Gastrocnemius medialis (tissue), 4 donors: ENCODE measurements at regions not wholly inside any gene's neighbourhood (a gene's known extent, or its start where the extent isn't known, plus 50 kb on each side); places are given as distances from the start of the nearest gene placed in this dataset.

Source experiments
- ATAC-seq, 2 donors: fragments of 150-250 bp; one replicate each; pipeline ENCODE4 v1.9.1; 2016
- DNase-seq, 2 donors: peaks; one replicate each; pipeline ENCODE4 v3.0.0-alpha.2; 2019
- H3K27ac ChIP-seq, 4 donors: fragments of 200-600 bp; sonication (generic); 1 replicate in 1 of 4; 2 replicates in 3 of 4; pipeline ENCODE4 v1.5.1; 2016 to 2018; ENCODE audit warnings: mild to moderate bottlenecking in 2 of 4, moderate library complexity in 1 of 4
- H3K27me3 ChIP-seq, 3 donors: fragments of 200-600 bp; sonication (generic) in 2 of 3; 1 replicate in 1 of 3; 2 replicates in 2 of 3; pipeline versions ENCODE4 v1.5.1 to v1.6.0; 2016 to 2019; ENCODE audit warnings: mild to moderate bottlenecking in 1 of 3, moderate library complexity in 1 of 3
- H3K36me3 ChIP-seq, 2 donors: fragments of 200-600 bp; sonication (generic) in 1 of 2; one replicate each; pipeline ENCODE4 v1.5.1; 2017 to 2018
- H3K4me1 ChIP-seq, 2 donors: fragments of 200-600 bp; sonication (generic) in 1 of 2; one replicate each; pipeline ENCODE4 v1.5.1; 2016 to 2017; ENCODE audit warnings: mild to moderate bottlenecking in 2 of 2
- H3K4me3 ChIP-seq, 4 donors: fragments of 200-600 bp; sonication (generic) in 3 of 4; 1 replicate in 1 of 4; 2 replicates in 3 of 4; pipeline ENCODE4 v1.5.1; 2016 to 2019; ENCODE audit warnings: mild to moderate bottlenecking in 2 of 4
- H3K9me3 ChIP-seq, 3 donors: fragments of 200-600 bp; sonication (generic) in 2 of 3; 1 replicate in 1 of 3; 2 replicates in 2 of 3; pipeline ENCODE4 v1.5.1; 2016 to 2019
- CTCF ChIP-seq, 5 experiments: fragments of 450-650 bp in 3 of 5; fragments of 200-600 bp in 2 of 5; sonication (generic) in 2 of 5; IDR thresholded peaks in 4 of 5; conservative IDR thresholded peaks in 1 of 5; 1 replicate in 4 of 5; 2 replicates in 1 of 5; pipeline ENCODE4 v1.5.1; 2016 to 2019; ENCODE audit warnings: antibody characterized with exemption in 5 of 5, mild to moderate bottlenecking in 3 of 5, moderate library complexity in 3 of 5
- POLR2A ChIP-seq, 2 donors: fragments of 450-650 bp; IDR thresholded peaks; one replicate each; pipeline ENCODE4 v1.6.1; 2017; ENCODE audit warnings: antibody characterized with exemption in 2 of 2, mild to moderate bottlenecking in 2 of 2, moderate library complexity in 2 of 2
- in situ Hi-C, 4 donors: fragments of 200-750 bp; cut with MboI; loops; one replicate each; pipeline versions ENCODE4 v1.15.0 to v1.8.0; 2017; ENCODE audit warnings: low sequenced_read_pairs in 4 of 4
- intact Hi-C: fragments of 100-400 bp; cut with DNase I; formaldehyde crosslinking; loops from one replicate; pipeline ENCODE4 v1.15.1; 2023; ENCODE audit warnings: low total_unique reads

DNA sequence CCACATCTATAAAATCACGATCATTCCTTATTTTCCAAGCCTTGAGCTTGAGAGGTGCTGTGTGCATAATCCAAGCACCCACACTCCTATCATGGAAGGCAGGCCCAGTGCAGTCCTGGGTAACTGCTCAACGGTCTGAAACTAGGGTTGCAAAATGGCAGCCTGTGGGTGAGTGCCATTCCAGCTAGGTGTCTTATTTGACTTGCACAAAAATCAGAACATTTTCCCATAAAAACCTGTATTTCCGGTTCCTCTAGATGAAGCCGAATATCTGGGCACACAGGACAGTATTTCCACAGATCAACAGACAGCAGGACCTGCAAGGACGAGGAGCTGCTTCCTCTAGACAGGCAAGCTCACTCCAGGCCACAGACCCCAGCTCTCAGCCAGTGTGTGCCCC is 588.8 kb downstream of the BNC2 start:
- in situ Hi-C loops (loop anchor here in 1 of 4 donors (10.0 kb wide), 1 partner anchor 57 kb away; no protein-coding TSS in a partner anchor), intact Hi-C loops (no loop called here)
- Histone ChIP-seq H3K4me3 (no peak overlapping the region), H3K36me3 (no peaks in the 10 kb centered on the region), H3K27ac (no peak overlapping the region), H3K27me3 (no peaks in the 10 kb centered on the region), H3K4me1 (no peaks in the 10 kb centered on the region), H3K9me3 (no peaks in the 10 kb centered on the region)
- no peak for DNase-seq
- TF ChIP-seq POLR2A (IDR thresholded peaks at IDR 0.05) (no peak), CTCF (IDR thresholded peaks at IDR 0.05 in 4 of 5, conservative IDR thresholded peaks at IDR 0.05 in 1 of 5) (no peak)
- ATAC-seq = no peak

DNA sequence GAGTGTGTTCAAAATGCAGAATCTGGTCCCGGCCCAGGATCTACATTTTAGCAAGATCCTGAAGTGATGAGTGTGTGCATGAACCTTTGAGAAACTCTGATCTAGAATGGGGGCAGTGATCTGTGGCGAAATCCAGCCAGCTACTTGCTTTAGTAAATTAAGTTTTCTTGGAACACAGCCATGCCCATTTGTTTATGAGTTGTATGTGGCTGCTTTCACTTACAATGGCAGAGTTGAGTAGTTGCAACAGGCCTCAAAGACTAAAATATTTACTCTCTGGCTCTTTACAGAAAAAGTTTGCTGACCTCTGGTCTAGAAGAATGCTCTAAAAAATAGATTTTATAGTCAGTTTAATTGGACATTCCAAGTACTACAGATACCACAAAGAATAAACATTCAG is 588.3 kb downstream of the BNC2 start:
- DNase-seq (no peak), ATAC-seq (no peak)
- Histone ChIP-seq H3K9me3 (no peaks in the 10 kb centered on the region), H3K4me3 (no peak overlapping the region), H3K36me3 (no peaks in the 10 kb centered on the region), H3K27me3 (no peaks in the 10 kb centered on the region), H3K27ac (no peak overlapping the region), H3K4me1 (no peaks in the 10 kb centered on the region)
- in situ Hi-C loops (loop anchor here in 1 of 4 donors (10.0 kb wide), 1 partner anchor 57 kb away; no protein-coding TSS in a partner anchor), intact Hi-C loops (no loop called here)
- TF ChIP-seq CTCF (IDR thresholded peaks at IDR 0.05 in 4 of 5, conservative IDR thresholded peaks at IDR 0.05 in 1 of 5) = no peak
- no peak for TF ChIP-seq POLR2A (IDR thresholded peaks at IDR 0.05)

DNA sequence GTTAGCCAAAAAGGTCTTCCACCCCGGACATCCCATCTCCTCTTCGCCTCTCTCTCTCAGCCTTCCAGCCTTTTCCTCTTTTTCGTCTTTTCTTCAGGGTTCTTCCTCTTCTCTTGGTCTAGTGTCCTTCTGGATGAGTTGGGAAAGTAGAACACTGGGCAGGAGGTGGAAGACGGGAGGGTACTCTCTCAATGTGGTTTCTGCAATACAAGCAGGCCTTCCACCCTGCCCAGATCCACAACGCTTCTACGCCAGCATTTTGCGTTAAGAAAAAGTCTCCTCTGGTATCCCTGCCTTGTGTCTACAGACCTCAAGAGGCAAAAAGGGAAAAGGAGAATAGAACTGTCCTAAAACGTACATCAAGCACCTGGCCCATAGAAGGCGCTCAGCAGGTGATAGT is 587.8 kb downstream of the BNC2 start:
- intact Hi-C loops (no loop called here), in situ Hi-C loops (loop anchor here in 1 of 4 donors (10.0 kb wide), 1 partner anchor 58 kb away; no protein-coding TSS in a partner anchor)
- no peaks in the 10 kb centered on the region for H3K9me3 ChIP-seq
- no peak for TF ChIP-seq POLR2A (IDR thresholded peaks at IDR 0.05)
- TF ChIP-seq CTCF (IDR thresholded peaks at IDR 0.05 in 4 of 5, conservative IDR thresholded peaks at IDR 0.05 in 1 of 5) = no peak
- no peak overlapping the region for H3K4me3 ChIP-seq
- no peak for DNase-seq
- ATAC-seq = no peak
- no peaks in the 10 kb centered on the region for H3K4me1 ChIP-seq
- H3K36me3 ChIP-seq = no peaks in the 10 kb centered on the region
- H3K27me3 ChIP-seq = no peaks in the 10 kb centered on the region
- H3K27ac ChIP-seq = no peak overlapping the region

GRCh38 chr9:16286160-16286559 is 584.3 kb downstream of the BNC2 start:
- peak in 1 of 2 donors; percentile 14 for ATAC-seq
- H3K4me3 ChIP-seq = no peak overlapping the region
- H3K27ac ChIP-seq = no peak overlapping the region
- intact Hi-C loops (no loop called here), in situ Hi-C loops (loop anchor here in 1 of 4 donors (10.0 kb wide), 1 partner anchor 61 kb away; no protein-coding TSS in a partner anchor)
- no peak for TF ChIP-seq POLR2A (IDR thresholded peaks at IDR 0.05)
- no peaks in the 10 kb centered on the region for H3K4me1 ChIP-seq
- DNase-seq = no peak
- H3K36me3 ChIP-seq = no peaks in the 10 kb centered on the region
- H3K27me3 ChIP-seq = no peaks in the 10 kb centered on the region
- no peaks in the 10 kb centered on the region for H3K9me3 ChIP-seq

GRCh38 chr9:16289639-16290038 is 580.8 kb downstream of the BNC2 start:
- H3K27ac ChIP-seq = no peak overlapping the region
- H3K9me3 ChIP-seq = no peaks in the 10 kb centered on the region
- TF ChIP-seq POLR2A (IDR thresholded peaks at IDR 0.05) (no peak), CTCF (IDR thresholded peaks at IDR 0.05 in 4 of 5, conservative IDR thresholded peaks at IDR 0.05 in 1 of 5) (no peak)
- no peaks in the 10 kb centered on the region for H3K4me1 ChIP-seq
- no peak overlapping the region for H3K4me3 ChIP-seq
- intact Hi-C loops (no loop called here), in situ Hi-C loops (loop anchor here in 1 of 4 donors (10.0 kb wide), 1 partner anchor 65 kb away; no protein-coding TSS in a partner anchor)
- H3K36me3 ChIP-seq = no peaks in the 10 kb centered on the region
- H3K27me3 ChIP-seq = no peaks in the 10 kb centered on the region
- DNase-seq (peak in 1 of 2 donors; percentile 28), ATAC-seq (peak; percentile 36 to 56)
